GM12873 (cell line): ENCODE measurements at regions not wholly inside any gene's neighbourhood (a gene's known extent, or its start where the extent isn't known, plus 50 kb on each side); places are given as distances from the start of the nearest gene placed in this dataset.

Experiments
- CTCF ChIP-seq: IDR thresholded peaks from 2 replicates; pipeline ENCODE4 v1.5.1; 2012; ENCODE audit warnings: low read depth, mild to moderate bottlenecking, moderate library complexity, low read length, control low read depth; ENCODE audit not compliant: insufficient read depth; ENCODE audit errors: missing control alignments

- no peak for TF ChIP-seq CTCF
Observed at GRCh38 chr3:189094539-189094938, 77.2 kb upstream of the TPRG1 start.

- no peak for TF ChIP-seq CTCF
Observed at GRCh38 chr3:189096092-189096491, 75.7 kb upstream of the TPRG1 start.

GRCh38 chr3:189099031-189099471, 72.7 kb upstream of the TPRG1 start:
- no peak for TF ChIP-seq CTCF

GRCh38 chr3:189099505-189100290, 72.1 kb upstream of the TPRG1 start:
- TF ChIP-seq CTCF: no peak

- no peak for TF ChIP-seq CTCF
Observed at GRCh38 chr3:189100866-189101265, 70.9 kb upstream of the TPRG1 start.

- no peak for TF ChIP-seq CTCF
Observed at GRCh38 chr3:189101594-189101993, 70.2 kb upstream of the TPRG1 start.

- TF ChIP-seq CTCF: no peak
Observed at GRCh38 chr3:189103208-189103607, 68.6 kb upstream of the TPRG1 start.

GRCh38 chr3:189108067-189108466, 63.7 kb upstream of the TPRG1 start:
- TF ChIP-seq CTCF: no peak
